GM12878 (cell line): ENCODE measurements at regions not wholly inside any gene's neighbourhood (a gene's known extent, or its start where the extent isn't known, plus 50 kb on each side); places are given as distances from the start of the nearest gene placed in this dataset.

Experiments
- BCL11A ChIP-seq: IDR thresholded peaks from 2 replicates; pipeline ENCODE4 v1.6.1; 2011; ENCODE audit warnings: low read depth, low read length
- CHD2 ChIP-seq: IDR thresholded peaks from 2 replicates; pipeline ENCODE4 v1.6.1; 2011; ENCODE audit warnings: low read depth, low read length, improper control_type of control experiment, borderline replicate concordance
- CREB1 ChIP-seq: IDR thresholded peaks from 2 replicates; pipeline ENCODE4 v1.6.1; 2012; ENCODE audit warnings: low read depth, mild to moderate bottlenecking, inconsistent platforms
- ESRRA ChIP-seq: IDR thresholded peaks from 2 replicates; pipeline ENCODE4 v1.6.1; 2012; ENCODE audit warnings: mild to moderate bottlenecking, low read length, improper control_type of control experiment
- FOS ChIP-seq: IDR thresholded peaks from 3 replicates; pipeline ENCODE4 v1.6.1; 2011; ENCODE audit warnings: borderline replicate concordance; ENCODE audit not compliant: insufficient read length; ENCODE audit errors: extremely low read depth
- LARP7 ChIP-seq: fragments of 450-650 bp; IDR thresholded peaks from 2 replicates; pipeline ENCODE4 v1.6.1; 2017; ENCODE audit warnings: mild to moderate bottlenecking
- RAD21 ChIP-seq: IDR thresholded peaks from 2 replicates; pipeline ENCODE4 v1.6.1; 2011; ENCODE audit warnings: mild to moderate bottlenecking, low read depth, low read length, moderate library complexity; ENCODE audit not compliant: insufficient read depth
- SREBF2 ChIP-seq: IDR thresholded peaks from 2 replicates; pipeline ENCODE4 v1.6.1; 2012; ENCODE audit warnings: mild to moderate bottlenecking, low read length
- TAF1 ChIP-seq: IDR thresholded peaks from 2 replicates; pipeline ENCODE4 v1.6.1; 2011; ENCODE audit warnings: mild to moderate bottlenecking, low read depth, low read length, borderline replicate concordance
- ZNF274 ChIP-seq: IDR thresholded peaks from one replicate; pipeline ENCODE4 v1.8.0; 2011; ENCODE audit not compliant: insufficient read length, insufficient read depth
- TF ChIP-seq, protein P1 (sequence below), 3 experiments: IDR thresholded peaks in 2 of 3; conservative IDR thresholded peaks in 1 of 3; 2 replicates each; pipeline ENCODE4 v1.5.1; 2011; ENCODE audit warnings: low read depth in 3 of 3, low read length in 3 of 3, mild to moderate bottlenecking in 3 of 3, control low read depth in 2 of 3, moderate library complexity in 2 of 3, inconsistent platforms in 1 of 3, mixed read lengths in 1 of 3; ENCODE audit not compliant: control insufficient read depth in 2 of 3, insufficient read depth in 1 of 3; ENCODE audit errors: extremely low read depth in 1 of 3
- TF ChIP-seq, protein P2 (sequence below): IDR thresholded peaks from 2 replicates; pipeline ENCODE4 v1.6.1; 2011; ENCODE audit warnings: borderline replicate concordance, low read depth, mild to moderate bottlenecking, moderate library complexity, mixed read lengths, low read length; ENCODE audit not compliant: insufficient read depth; ENCODE audit errors: extremely low read length

DNA sequence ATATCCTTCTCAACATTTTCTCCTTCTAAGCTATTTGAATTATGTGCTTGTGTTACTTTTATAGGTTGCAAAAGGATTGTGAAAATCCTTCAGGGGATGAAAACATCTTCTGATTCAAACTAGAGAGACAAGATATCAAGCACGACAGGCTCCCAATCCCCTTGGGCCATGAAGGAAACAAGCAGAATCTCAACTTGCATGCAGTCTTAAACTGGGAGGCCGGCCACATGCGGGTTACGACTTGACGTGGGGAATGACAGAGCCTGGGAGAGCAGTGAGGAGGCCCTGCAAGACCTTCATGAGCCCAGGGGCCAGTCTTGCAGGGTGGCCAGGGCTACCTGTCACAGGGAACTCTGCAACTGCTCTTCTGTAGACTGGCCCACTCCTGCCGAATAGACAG lies 94.4 kb downstream of the SCN11A start:
- TF ChIP-seq TAF1 (no peak), FOS (no peak), CHD2 (no peak), ESRRA (no peak), LARP7 (no peak), RAD21 (no peak), BCL11A (no peak), CREB1 (no peak), ZNF274 (no peak), SREBF2 (no peak)
- TF ChIP-seq, protein P1, sequence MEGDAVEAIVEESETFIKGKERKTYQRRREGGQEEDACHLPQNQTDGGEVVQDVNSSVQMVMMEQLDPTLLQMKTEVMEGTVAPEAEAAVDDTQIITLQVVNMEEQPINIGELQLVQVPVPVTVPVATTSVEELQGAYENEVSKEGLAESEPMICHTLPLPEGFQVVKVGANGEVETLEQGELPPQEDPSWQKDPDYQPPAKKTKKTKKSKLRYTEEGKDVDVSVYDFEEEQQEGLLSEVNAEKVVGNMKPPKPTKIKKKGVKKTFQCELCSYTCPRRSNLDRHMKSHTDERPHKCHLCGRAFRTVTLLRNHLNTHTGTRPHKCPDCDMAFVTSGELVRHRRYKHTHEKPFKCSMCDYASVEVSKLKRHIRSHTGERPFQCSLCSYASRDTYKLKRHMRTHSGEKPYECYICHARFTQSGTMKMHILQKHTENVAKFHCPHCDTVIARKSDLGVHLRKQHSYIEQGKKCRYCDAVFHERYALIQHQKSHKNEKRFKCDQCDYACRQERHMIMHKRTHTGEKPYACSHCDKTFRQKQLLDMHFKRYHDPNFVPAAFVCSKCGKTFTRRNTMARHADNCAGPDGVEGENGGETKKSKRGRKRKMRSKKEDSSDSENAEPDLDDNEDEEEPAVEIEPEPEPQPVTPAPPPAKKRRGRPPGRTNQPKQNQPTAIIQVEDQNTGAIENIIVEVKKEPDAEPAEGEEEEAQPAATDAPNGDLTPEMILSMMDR (IDR thresholded peaks at IDR 0.05 in 2 of 3, conservative IDR thresholded peaks at IDR 0.05 in 1 of 3; ENCODE audit: control insufficient read depth in 2 of 3, extremely low read depth in 1 of 3, insufficient read depth in 1 of 3, low read depth in 3 of 3, low read length in 3 of 3): no peak
- TF ChIP-seq, protein P2, sequence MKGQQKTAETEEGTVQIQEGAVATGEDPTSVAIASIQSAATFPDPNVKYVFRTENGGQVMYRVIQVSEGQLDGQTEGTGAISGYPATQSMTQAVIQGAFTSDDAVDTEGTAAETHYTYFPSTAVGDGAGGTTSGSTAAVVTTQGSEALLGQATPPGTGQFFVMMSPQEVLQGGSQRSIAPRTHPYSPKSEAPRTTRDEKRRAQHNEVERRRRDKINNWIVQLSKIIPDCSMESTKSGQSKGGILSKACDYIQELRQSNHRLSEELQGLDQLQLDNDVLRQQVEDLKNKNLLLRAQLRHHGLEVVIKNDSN: no peak
